Fibroblast of mammary gland (primary cell): ENCODE measurements at regions not wholly inside any gene's neighbourhood (a gene's known extent, or its start where the extent isn't known, plus 50 kb on each side); places are given as distances from the start of the nearest gene placed in this dataset.

Source experiments
- DNase-seq: peaks from one replicate; pipeline ENCODE4 v3.0.0-alpha.2; 2010; ENCODE audit warnings: low read depth
- H3K4me3 ChIP-seq: 2 replicates; pipeline ENCODE4 v1.5.1; 2011; ENCODE audit warnings: low read depth, mild to moderate bottlenecking, low read length, moderate library complexity; ENCODE audit not compliant: control insufficient read depth
- TF ChIP-seq, protein P1 (sequence below): conservative IDR thresholded peaks from 2 replicates; pipeline ENCODE4 v1.5.1; 2011; ENCODE audit warnings: low read depth, low read length, inconsistent platforms; ENCODE audit not compliant: control insufficient read depth, insufficient read depth

GRCh38 chr17:37830151-37830993 is 85.5 kb upstream of the HNF1B start:
- DNase-seq, result no peak
- TF ChIP-seq, protein P1, sequence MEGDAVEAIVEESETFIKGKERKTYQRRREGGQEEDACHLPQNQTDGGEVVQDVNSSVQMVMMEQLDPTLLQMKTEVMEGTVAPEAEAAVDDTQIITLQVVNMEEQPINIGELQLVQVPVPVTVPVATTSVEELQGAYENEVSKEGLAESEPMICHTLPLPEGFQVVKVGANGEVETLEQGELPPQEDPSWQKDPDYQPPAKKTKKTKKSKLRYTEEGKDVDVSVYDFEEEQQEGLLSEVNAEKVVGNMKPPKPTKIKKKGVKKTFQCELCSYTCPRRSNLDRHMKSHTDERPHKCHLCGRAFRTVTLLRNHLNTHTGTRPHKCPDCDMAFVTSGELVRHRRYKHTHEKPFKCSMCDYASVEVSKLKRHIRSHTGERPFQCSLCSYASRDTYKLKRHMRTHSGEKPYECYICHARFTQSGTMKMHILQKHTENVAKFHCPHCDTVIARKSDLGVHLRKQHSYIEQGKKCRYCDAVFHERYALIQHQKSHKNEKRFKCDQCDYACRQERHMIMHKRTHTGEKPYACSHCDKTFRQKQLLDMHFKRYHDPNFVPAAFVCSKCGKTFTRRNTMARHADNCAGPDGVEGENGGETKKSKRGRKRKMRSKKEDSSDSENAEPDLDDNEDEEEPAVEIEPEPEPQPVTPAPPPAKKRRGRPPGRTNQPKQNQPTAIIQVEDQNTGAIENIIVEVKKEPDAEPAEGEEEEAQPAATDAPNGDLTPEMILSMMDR, result no peak
- no peak overlapping the region for H3K4me3 ChIP-seq

DNA sequence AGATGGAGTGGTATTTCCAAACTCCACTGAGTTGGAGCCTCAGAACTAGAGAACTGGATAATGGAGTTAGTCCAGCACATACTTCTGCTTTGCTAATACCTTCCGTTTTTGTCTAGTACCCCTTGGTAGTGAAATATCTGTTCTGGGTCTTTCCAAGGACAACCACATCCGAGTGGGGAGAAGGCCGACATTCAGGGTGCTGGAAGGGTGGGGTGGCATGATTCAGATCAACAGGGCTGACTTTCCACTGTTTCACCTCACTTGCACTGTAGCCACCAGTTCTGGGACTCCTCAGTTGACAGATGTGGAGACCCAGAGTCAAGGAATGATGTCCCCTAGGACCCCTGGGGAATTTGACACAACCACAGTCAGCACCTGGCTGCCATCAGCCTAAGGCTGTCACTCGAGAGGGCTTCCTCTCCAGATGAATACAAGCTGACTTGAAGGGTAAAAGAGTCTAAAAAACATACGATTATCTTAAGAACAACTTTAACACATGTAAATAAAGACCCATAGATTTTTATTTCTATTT is 84.8 kb upstream of the HNF1B start:
- H3K4me3 ChIP-seq, result no peak overlapping the region
- TF ChIP-seq, protein P1, result no peak
- DNase-seq, result no peak

- TF ChIP-seq, protein P1, result no peak
- peak; percentile 18 for DNase-seq
- no peak overlapping the region for H3K4me3 ChIP-seq
Measured at GRCh38 chr17:37828651-37829124, 83.8 kb upstream of the HNF1B start.

- TF ChIP-seq, protein P1, result no peak
- no peak overlapping the region for H3K4me3 ChIP-seq
- no peak for DNase-seq
Measured at GRCh38 chr17:37827905-37828650, 83.2 kb upstream of the HNF1B start.

DNA sequence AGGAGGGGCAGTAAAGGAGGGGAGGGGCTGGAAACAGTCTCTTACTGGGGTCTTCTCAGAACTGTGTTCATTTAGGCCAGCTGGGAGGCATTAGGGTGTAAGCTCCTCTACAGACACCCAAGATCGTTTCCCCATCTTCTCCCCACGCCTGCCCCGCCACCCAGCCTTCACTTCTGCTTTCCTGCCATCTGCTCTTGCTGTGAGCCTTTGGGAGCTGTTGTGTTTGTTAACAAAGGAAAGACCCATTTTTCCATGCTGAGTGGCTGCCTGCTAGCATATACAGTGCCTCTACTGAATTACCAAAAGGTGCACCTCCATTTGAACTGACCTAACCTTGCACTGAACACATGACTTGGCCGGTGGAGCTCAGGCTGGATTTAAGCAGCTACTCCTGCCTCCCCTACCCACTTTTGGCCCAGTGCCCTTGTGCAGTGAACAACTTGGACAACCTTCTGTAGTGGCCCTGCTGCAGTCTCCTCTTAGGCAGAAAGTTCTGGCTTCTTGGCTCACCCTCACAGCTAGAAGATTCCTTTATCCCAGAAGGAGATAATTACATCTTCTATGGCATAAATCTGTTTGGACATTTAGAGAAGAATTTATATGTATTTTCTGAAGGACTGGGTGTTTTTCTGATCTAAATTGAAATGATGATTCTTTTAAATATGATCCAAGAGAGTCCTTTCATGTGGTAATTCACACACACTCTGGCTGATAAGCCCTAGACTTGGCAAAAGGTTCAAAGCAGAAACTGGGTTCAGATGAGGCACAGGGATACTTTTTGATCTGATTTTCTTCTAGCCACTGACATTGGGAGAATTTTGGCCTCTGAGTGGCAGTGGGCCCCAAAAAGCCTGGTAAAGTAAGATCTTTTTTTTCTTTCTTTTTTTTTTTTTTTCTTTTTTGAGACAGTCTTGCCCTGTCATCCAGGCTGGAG is 81.9 kb upstream of the HNF1B start:
- TF ChIP-seq, protein P1, result no peak
- DNase-seq, result no peak

DNA sequence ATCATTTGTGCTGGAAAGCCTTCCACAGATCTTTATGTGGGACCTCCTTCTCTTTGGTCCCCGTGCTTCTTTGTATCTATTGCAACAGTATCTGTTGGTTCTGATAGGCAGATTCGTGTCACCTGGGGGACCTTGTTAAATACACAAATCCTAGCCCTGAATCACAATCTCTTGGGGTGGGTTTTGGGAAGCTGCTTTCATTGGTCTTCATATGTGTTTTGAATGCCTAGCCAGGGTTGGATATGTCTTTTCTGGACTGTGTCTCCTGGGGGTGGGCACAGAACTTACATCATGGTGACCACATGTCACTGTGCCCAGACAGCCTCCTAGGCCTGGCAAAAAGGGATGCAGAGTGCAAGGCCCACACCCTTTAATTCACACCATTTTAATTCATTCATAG is 81.0 kb upstream of the HNF1B start:
- DNase-seq, result no peak
- TF ChIP-seq, protein P1, result no peak
- no peak overlapping the region for H3K4me3 ChIP-seq

More for the DNA sequence above, 81.9 kb upstream of the HNF1B start:
- H3K4me3 ChIP-seq, result no peak overlapping the region
